Umbilical cord (tissue), 1 donor: ENCODE measurements at regions not wholly inside any gene's neighbourhood (a gene's known extent, or its start where the extent isn't known, plus 50 kb on each side); places are given as distances from the start of the nearest gene placed in this dataset.
A peak's percentile ranks its signal among the peaks of the same experiment; 100 is the strongest.
"Not testable (repeated sequence)": the region's sequence is repeated elsewhere in the genome, so short reads cannot be mapped to it uniquely, and the experiment has no call there.

Experiments
- DNase-seq: peaks from one replicate; pipeline ENCODE4 v3.0.0-alpha.2; 2015; ENCODE audit warnings: low spot score

DNA sequence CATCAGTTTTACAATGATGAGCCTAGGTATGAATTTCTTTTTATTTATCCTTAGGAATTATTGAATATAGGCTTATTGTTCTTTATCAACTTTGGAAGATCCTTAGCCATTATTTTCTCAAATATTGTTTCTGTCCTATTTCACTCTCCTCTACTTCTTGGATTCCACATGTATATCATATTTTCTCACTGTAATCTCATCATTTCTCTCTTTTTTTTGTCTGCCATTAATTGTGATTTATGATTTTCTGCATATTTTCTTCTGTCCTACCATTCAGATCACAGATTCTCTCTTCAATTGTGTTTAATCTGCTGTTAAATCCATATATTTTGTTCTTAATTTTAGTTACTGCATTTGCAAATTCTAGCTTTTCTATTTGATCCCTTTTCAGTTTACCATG, 139.8 kb downstream of the ARRDC3 start:
- DNase-seq: no peak

DNA sequence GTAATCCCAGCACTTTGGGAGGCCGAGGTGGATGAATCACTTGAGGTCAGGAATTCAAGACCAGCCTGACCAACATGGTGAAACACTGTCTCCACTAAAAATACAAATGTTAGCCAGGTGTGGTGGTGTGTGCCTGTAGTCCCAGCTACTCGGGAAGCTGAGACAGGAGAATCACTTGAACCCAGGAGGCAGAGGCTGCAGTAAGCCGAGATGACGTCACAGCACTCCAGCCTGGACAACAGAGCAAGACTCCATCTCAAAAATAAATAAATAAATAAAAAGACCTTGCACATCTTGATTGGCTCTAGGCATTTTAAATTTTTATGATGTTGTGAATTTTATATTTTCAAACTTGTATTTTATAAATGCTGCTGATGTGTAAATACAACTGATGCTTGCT, 141.7 kb downstream of the ARRDC3 start:
- not testable (repeated sequence) for DNase-seq

DNA sequence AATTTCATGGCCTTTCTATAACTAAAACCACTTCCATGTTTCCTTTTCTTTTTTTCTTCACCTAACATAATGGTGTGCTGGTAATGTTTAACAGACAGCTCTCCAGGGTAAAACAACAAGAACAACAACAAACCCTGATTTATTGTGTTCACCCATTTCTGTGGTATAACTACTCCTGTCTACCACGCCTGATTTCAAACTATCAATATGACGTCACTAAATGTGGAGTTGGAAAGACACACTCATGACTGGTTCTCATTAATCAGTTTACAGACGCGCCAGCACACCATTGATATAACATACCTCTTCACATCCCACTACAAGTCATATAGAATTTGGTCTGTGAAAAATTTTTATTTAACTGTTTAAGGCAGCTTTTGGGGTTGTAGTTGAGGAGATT, 142.9 kb downstream of the ARRDC3 start:
- DNase-seq: no peak

GRCh38 chr5:91235271-91235694, 147.8 kb downstream of the ARRDC3 start:
- no peak for DNase-seq

DNA sequence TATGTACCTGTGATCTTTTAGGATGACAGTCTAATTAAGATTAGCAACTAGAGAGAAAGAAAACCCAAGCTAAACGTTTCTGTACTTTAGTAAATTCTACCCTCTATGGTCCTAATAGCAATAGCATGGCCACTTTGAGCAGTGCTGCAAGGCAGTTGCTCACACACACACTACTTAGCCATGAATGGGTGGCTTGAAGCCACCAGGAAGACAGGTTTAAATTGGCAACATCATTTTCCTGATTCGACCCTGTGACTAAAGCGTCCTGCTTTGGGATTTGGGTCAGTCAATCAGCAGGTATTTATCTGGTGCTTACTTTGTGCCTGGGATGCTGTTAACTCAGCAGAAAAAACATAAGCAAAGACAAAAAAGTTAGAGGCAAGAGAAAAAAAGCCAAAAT, 150.6 kb downstream of the ARRDC3 start:
- no peak for DNase-seq

- DNase-seq: no peak
Measured at GRCh38 chr5:91229031-91229727, 153.9 kb downstream of the ARRDC3 start.

DNA sequence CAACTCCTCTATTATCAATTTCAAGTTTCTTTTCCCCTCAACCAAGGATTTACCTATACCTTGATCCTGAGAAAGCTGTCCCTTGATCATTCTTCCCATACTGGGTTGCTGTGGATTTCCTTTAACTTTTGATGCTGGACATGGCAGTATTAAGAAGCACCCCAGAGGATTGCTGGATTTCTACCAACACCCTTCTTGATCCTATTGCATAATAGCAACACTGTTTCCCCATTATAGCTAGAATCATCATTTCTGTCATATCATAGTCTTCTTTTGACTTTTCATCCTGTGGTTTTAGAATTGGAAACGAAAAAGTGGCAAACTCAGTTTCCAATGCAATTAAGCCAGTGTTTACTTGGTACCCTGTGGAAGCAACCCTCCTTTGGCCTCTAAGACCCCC, 154.9 kb downstream of the ARRDC3 start:
- DNase-seq: no peak

GRCh38 chr5:91225848-91226686, 157.1 kb downstream of the ARRDC3 start:
- no peak for DNase-seq

GRCh38 chr5:91224969-91225368, 158.1 kb downstream of the ARRDC3 start:
- peak; percentile 13 for DNase-seq

DNA sequence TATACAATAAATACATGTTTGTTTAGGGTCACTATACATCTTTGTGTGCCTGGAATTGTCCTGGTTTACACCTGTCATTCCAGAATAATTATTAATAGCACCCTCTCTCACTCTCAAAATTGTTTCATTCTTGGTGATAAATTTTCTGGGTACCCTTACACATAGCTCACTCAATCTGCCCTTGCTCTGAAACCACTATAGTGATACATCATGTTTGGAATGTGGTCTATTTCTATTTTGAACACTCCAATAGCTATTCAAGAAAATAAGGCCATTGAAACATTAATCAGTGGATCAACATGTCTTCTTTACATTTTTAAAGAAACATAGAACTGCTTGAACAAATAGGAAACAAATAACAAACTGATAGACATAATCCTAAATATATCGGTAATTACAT, 158.7 kb downstream of the ARRDC3 start:
- no peak for DNase-seq

DNA sequence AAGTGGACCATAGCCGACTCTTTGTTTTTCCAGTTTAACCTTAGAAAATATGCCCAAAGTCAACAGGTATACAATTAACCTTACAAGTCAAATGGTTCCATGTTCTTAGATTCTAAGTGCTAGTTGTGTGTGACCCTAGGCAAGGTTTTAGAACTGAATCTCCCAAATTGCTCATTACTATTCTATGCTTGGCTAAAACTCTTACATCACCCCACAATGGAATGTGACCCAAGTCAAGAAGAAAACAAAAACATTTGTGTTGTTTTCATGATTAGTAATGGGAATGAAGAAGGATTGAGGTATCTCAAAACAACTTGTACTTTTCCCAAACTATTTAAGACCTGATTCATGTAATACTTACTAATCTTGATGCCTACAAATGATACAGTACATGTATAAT, 159.2 kb downstream of the ARRDC3 start:
- DNase-seq: no peak

- DNase-seq: no peak
Measured at GRCh38 chr5:91222482-91222881, 160.6 kb downstream of the ARRDC3 start.

- DNase-seq: no peak
Measured at GRCh38 chr5:91221917-91222316, 161.2 kb downstream of the ARRDC3 start.

- DNase-seq: no peak
Measured at GRCh38 chr5:91219803-91220371, 163.2 kb downstream of the ARRDC3 start.

DNA sequence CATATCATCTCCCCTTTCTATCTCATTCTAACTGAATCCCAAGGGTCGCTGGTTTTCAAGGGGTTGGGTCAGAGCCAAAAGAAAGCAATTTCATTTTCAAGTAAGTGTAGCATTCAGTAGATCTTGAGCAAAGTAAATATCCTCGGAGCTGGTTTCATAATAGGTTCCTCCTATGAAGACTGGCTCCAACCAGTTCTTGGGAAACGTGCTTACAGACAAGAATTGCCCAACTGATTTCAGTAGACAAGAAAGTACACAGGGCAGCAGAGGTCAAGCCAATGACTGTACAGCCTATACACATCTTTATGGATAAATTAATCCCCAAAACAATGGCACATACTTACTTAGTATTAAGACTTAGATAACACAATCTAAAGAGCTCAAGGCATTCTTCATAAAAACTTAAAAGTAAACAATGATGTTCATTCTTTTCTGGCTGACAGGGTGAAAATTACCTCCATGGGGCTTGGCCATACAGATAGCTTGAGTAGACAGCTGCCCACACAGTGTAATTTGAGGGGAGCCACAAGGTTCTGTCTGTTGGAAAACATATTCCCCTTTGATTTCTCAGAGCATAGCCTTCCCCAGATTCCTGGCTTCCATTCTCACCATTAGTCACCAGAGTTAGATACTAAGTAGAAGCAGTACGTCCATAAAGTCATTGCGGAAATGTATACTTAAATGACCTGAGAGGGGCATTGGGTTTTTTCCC, 163.9 kb downstream of the ARRDC3 start:
- DNase-seq: peak; percentile 69

DNA sequence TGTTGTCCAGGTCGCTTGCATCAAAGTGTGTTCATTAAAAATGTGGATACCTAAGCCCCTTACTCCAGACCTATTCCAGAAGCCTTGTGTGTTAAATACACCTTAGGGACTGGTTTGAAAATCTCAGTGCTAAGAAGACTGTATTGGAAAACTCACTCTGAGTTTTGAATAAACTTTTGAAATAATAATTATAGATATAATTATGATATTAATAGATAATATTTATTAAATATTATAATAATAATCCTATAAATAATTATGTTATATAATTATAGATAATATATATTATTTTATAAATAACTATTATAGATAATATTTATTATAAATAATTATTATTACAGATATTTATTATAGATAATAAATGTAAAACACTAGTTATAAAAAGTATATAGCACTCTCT, 165.3 kb downstream of the ARRDC3 start:
- no peak for DNase-seq

DNA sequence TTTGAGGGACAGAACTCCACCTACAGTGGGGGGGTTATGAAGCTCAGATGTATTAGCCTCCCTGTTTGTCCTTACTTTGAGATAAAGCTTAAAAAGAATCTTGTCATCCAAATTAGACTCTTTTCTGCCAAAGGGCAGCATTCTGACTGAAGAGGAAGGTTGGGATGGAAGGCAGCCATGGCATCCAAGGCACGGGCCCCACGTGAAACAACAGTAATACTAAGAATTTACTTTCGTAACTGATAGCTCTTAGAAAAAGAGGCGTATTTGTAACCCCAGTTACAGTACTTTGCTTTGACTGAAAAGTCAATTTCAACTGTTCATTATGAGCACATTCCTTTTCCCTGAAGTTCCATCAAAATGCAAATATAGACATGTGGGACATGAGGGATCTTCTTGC, 168.5 kb downstream of the ARRDC3 start:
- DNase-seq: peak; percentile 6
